ENCODE measurements at regions not wholly inside any gene's neighbourhood (a gene's known extent, or its start where the extent isn't known, plus 50 kb on each side); places are given as distances from the start of the nearest gene placed in this dataset.

GRCh38 chr9:118223111-118223510 is 518.9 kb downstream of the TLR4 start:
- TF ChIP-seq, protein P1, sequence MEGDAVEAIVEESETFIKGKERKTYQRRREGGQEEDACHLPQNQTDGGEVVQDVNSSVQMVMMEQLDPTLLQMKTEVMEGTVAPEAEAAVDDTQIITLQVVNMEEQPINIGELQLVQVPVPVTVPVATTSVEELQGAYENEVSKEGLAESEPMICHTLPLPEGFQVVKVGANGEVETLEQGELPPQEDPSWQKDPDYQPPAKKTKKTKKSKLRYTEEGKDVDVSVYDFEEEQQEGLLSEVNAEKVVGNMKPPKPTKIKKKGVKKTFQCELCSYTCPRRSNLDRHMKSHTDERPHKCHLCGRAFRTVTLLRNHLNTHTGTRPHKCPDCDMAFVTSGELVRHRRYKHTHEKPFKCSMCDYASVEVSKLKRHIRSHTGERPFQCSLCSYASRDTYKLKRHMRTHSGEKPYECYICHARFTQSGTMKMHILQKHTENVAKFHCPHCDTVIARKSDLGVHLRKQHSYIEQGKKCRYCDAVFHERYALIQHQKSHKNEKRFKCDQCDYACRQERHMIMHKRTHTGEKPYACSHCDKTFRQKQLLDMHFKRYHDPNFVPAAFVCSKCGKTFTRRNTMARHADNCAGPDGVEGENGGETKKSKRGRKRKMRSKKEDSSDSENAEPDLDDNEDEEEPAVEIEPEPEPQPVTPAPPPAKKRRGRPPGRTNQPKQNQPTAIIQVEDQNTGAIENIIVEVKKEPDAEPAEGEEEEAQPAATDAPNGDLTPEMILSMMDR (IDR thresholded peaks at IDR 0.05; ENCODE audit: insufficient read depth, low read length): no peak
- TF ChIP-seq, protein P2, sequence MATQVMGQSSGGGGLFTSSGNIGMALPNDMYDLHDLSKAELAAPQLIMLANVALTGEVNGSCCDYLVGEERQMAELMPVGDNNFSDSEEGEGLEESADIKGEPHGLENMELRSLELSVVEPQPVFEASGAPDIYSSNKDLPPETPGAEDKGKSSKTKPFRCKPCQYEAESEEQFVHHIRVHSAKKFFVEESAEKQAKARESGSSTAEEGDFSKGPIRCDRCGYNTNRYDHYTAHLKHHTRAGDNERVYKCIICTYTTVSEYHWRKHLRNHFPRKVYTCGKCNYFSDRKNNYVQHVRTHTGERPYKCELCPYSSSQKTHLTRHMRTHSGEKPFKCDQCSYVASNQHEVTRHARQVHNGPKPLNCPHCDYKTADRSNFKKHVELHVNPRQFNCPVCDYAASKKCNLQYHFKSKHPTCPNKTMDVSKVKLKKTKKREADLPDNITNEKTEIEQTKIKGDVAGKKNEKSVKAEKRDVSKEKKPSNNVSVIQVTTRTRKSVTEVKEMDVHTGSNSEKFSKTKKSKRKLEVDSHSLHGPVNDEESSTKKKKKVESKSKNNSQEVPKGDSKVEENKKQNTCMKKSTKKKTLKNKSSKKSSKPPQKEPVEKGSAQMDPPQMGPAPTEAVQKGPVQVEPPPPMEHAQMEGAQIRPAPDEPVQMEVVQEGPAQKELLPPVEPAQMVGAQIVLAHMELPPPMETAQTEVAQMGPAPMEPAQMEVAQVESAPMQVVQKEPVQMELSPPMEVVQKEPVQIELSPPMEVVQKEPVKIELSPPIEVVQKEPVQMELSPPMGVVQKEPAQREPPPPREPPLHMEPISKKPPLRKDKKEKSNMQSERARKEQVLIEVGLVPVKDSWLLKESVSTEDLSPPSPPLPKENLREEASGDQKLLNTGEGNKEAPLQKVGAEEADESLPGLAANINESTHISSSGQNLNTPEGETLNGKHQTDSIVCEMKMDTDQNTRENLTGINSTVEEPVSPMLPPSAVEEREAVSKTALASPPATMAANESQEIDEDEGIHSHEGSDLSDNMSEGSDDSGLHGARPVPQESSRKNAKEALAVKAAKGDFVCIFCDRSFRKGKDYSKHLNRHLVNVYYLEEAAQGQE (IDR thresholded peaks at IDR 0.05; ENCODE audit: insufficient replicate concordance, low read depth): no peak
- TF ChIP-seq POLR2AphosphoS5 (IDR thresholded peaks at IDR 0.05; ENCODE audit: low read depth): no peak

Data from HL-60 (cell line).